Natural killer cell (primary cell): ENCODE measurements at regions not wholly inside any gene's neighbourhood (a gene's known extent, or its start where the extent isn't known, plus 50 kb on each side); places are given as distances from the start of the nearest gene placed in this dataset.

Experiments used
- ATAC-seq, 3 donors: fragments of 150-1000 bp in 2 of 3; fragments of 200-7000 bp in 1 of 3; cut with Tn5 transposase; 1 replicate in 1 of 3; 2 replicates in 2 of 3; pipeline ENCODE4 v1.10.0; 2021; ENCODE audit warnings: mild to moderate bottlenecking in 2 of 3, moderate library complexity in 2 of 3
- DNase-seq, 2 donors: peaks; one replicate each; pipeline versions ENCODE4 v3.0.0 to v3.0.0-alpha.2; 2013 to 2021; ENCODE audit warnings: mixed read lengths in 1 of 2
- H3K27ac ChIP-seq: one replicate; pipeline ENCODE4 v1.5.1; 2013; ENCODE audit warnings: mild to moderate bottlenecking, low read length
- H3K27me3 ChIP-seq: one replicate; pipeline ENCODE4 v1.6.1; 2013; ENCODE audit warnings: low read length; ENCODE audit not compliant: control insufficient read depth, insufficient read depth
- H3K36me3 ChIP-seq: one replicate; pipeline ENCODE4 v1.6.1; 2013; ENCODE audit warnings: low read length; ENCODE audit not compliant: control insufficient read depth, insufficient read depth
- H3K4me1 ChIP-seq: one replicate; pipeline ENCODE4 v1.6.1; 2013; ENCODE audit warnings: low read length; ENCODE audit not compliant: control insufficient read depth, insufficient read depth
- H3K4me3 ChIP-seq: one replicate; pipeline ENCODE4 v1.5.1; 2013; ENCODE audit warnings: low read length
- H3K9me3 ChIP-seq: one replicate; pipeline ENCODE4 v1.6.1; 2013; ENCODE audit warnings: low read length; ENCODE audit not compliant: control insufficient read depth, insufficient read depth
- H3K27ac Mint-ChIP-seq, 2 donors: one replicate each; pipeline ENCODE4 v1.8.0; 2022; ENCODE audit warnings: mild to moderate bottlenecking in 2 of 2, mixed read lengths in 2 of 2, moderate library complexity in 1 of 2
- H3K27me3 Mint-ChIP-seq, 2 donors: one replicate each; pipeline ENCODE4 v1.8.0; 2022; ENCODE audit warnings: low read depth in 2 of 2, mixed read lengths in 2 of 2
- H3K36me3 Mint-ChIP-seq: one replicate; pipeline ENCODE4 v1.8.0; 2022; ENCODE audit warnings: mixed read lengths
- H3K4me1 Mint-ChIP-seq, 2 donors: one replicate each; pipeline ENCODE4 v1.8.0; 2022; ENCODE audit warnings: mixed read lengths in 2 of 2
- H3K4me3 Mint-ChIP-seq: one replicate; pipeline ENCODE4 v1.8.0; 2022; ENCODE audit warnings: mild to moderate bottlenecking, moderate library complexity, mixed read lengths
- H3K9me3 Mint-ChIP-seq, 2 donors: one replicate each; pipeline ENCODE4 v1.8.0; 2022; ENCODE audit warnings: mixed read lengths in 2 of 2
- WGBS: methylation state at CpG from one replicate; pipeline ENCODE4 v1.1.7; 2013; ENCODE audit warnings: missing lambda C conversion rate; ENCODE audit not compliant: insufficient coverage; 5-methylcytosine and 5-hydroxymethylcytosine counted together
- intact Hi-C: fragments of 100-400 bp; cut with micrococcal nuclease; formaldehyde crosslinking; loops from one replicate; pipeline ENCODE4 v1.14.2; 2022
- TF ChIP-seq, protein P1 (sequence below): fragments of 200-600 bp; IDR thresholded peaks from one replicate; pipeline ENCODE4 v1.8.0; 2022; ENCODE audit warnings: antibody characterized with exemption

DNA sequence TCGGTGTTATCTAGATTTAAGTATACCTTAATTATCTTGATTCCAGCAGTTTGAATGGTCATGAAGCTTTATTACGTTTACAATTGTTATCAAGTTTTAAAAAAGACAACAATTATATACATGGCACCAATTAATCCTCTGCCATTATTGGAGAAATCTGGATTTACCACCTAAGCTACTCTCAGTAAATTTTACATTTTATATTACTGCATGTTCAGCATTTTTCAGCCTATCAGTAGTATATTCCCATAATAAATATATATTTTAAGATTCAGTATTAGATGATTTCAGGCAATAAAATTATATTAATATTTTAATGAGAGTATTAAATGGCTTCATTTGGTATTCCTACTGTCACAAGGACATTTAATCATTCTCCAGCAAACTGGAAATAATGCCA, 264.5 kb upstream of the PRDM9 start:
- ATAC-seq: no peak
- H3K4me3 Mint-ChIP-seq: no peak overlapping the region
- H3K4me3 ChIP-seq: no peak overlapping the region
- H3K4me1 ChIP-seq: no peaks in the 10 kb centered on the region
- peaks cover 15% of the 10 kb centered on the region for H3K36me3 Mint-ChIP-seq
- no peak overlapping the region for H3K27ac ChIP-seq
- H3K27me3 ChIP-seq: no peaks in the 10 kb centered on the region
- peaks cover 13 to 30% of the 10 kb centered on the region in 2 donors for H3K9me3 Mint-ChIP-seq
- no peak for DNase-seq
- H3K27ac Mint-ChIP-seq: no peak overlapping the region
- peaks cover 2% of the 10 kb centered on the region for H3K9me3 ChIP-seq
- H3K27me3 Mint-ChIP-seq: no peaks in the 10 kb centered on the region
- intact Hi-C loops: no loop called here
- WGBS: no CpG with 5 or more reads among the region's 2 CpGs
- TF ChIP-seq, protein P1, sequence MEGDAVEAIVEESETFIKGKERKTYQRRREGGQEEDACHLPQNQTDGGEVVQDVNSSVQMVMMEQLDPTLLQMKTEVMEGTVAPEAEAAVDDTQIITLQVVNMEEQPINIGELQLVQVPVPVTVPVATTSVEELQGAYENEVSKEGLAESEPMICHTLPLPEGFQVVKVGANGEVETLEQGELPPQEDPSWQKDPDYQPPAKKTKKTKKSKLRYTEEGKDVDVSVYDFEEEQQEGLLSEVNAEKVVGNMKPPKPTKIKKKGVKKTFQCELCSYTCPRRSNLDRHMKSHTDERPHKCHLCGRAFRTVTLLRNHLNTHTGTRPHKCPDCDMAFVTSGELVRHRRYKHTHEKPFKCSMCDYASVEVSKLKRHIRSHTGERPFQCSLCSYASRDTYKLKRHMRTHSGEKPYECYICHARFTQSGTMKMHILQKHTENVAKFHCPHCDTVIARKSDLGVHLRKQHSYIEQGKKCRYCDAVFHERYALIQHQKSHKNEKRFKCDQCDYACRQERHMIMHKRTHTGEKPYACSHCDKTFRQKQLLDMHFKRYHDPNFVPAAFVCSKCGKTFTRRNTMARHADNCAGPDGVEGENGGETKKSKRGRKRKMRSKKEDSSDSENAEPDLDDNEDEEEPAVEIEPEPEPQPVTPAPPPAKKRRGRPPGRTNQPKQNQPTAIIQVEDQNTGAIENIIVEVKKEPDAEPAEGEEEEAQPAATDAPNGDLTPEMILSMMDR: no peak
- no peaks in the 10 kb centered on the region for H3K36me3 ChIP-seq
- no peaks in the 10 kb centered on the region for H3K4me1 Mint-ChIP-seq

DNA sequence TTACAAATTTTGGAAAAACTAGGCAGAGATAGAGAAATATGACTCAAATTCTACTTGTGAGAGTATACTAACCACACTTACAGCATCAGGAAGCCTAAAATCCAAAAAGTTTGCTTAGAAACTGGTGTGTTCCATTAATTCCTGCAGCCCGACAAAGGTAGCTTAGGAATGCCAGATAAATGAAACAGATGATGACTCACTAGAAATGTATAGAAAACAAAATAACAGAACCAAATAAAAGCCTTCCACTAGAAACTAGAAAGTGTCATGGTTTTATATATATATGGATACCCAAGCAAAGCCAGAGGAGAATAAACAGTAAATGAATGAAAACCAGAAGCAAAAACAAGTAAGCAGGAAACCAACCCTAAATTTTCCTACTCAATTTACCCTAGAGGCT, 272.2 kb upstream of the PRDM9 start:
- Histone ChIP-seq H3K27me3 (no peaks in the 10 kb centered on the region), H3K27ac (no peak overlapping the region), H3K4me3 (no peak overlapping the region), H3K9me3 (peaks cover 10% of the 10 kb centered on the region), H3K36me3 (no peaks in the 10 kb centered on the region), H3K4me1 (no peaks in the 10 kb centered on the region)
- no peak for DNase-seq
- TF ChIP-seq, protein P1: no peak
- ATAC-seq: no peak
- peaks cover 15 to 19% of the 10 kb centered on the region in 2 donors for H3K9me3 Mint-ChIP-seq
- no CpG with 5 or more reads among the region's 1 CpG for WGBS
- H3K27ac Mint-ChIP-seq: no peak overlapping the region
- no peaks in the 10 kb centered on the region for H3K27me3 Mint-ChIP-seq
- H3K4me1 Mint-ChIP-seq: no peaks in the 10 kb centered on the region
- peaks cover 8% of the 10 kb centered on the region for H3K36me3 Mint-ChIP-seq
- intact Hi-C loops: no loop called here
- no peak overlapping the region for H3K4me3 Mint-ChIP-seq

DNA sequence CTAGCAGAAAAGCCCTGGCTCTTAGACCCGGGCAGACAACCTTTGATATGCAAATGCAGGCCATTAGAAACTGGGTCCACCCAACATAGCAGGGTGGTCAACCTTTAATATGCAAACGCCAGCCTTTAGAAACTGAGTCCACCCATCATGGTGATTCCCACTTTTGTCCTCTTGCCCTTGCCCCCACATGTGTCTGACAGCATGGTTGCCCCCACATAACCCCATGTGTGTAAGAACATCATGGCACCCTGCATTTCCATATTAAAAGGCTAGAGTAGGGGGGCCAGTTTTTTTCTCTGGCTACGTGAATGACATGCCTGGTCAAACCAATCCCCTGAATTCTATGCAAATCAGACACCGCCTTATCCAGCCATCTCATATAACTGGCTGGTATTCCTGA, 273.2 kb upstream of the PRDM9 start:
- Mint-ChIP-seq H3K4me1 (no peaks in the 10 kb centered on the region), H3K27me3 (no peaks in the 10 kb centered on the region), H3K36me3 (peaks cover 7% of the 10 kb centered on the region), H3K4me3 (no peak overlapping the region), H3K27ac (no peak overlapping the region), H3K9me3 (peaks cover 15 to 16% of the 10 kb centered on the region in 2 donors)
- intact Hi-C loops: no loop called here
- TF ChIP-seq, protein P1: no peak
- Histone ChIP-seq H3K4me1 (no peaks in the 10 kb centered on the region), H3K27me3 (no peaks in the 10 kb centered on the region), H3K36me3 (no peaks in the 10 kb centered on the region), H3K4me3 (no peak overlapping the region), H3K27ac (no peak overlapping the region), H3K9me3 (peaks cover 10% of the 10 kb centered on the region)
- WGBS: 75% methylated on average over 4 of the region's 4 CpGs
- no peak for ATAC-seq
- DNase-seq: no peak

DNA sequence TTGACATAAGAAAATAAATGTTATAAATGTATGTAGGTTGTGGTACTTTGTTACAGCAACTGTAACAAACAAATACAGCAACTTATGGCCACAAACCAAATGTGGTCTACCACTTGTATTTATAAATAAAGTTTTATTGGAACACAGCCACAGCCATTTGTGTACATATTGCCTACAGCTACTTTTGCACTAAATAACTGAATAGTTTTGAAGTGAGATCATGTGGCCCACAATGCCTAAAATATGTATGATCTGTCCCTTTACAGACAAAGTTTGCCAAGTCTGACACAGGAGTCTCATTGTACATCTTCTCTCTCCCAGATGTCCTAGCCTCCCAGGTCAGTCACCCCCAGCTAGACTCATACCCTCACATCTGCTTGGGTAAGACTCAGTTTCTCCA, 283.6 kb upstream of the PRDM9 start:
- Histone ChIP-seq H3K36me3 (no peaks in the 10 kb centered on the region), H3K4me3 (no peak overlapping the region), H3K9me3 (no peaks in the 10 kb centered on the region), H3K27ac (no peak overlapping the region), H3K27me3 (no peaks in the 10 kb centered on the region), H3K4me1 (no peaks in the 10 kb centered on the region)
- TF ChIP-seq, protein P1: no peak
- no peaks in the 10 kb centered on the region for H3K4me1 Mint-ChIP-seq
- DNase-seq (no peak), ATAC-seq (no peak)
- no peak overlapping the region for H3K4me3 Mint-ChIP-seq
- peaks cover 12 to 23% of the 10 kb centered on the region in 2 donors for H3K9me3 Mint-ChIP-seq
- H3K36me3 Mint-ChIP-seq: peaks cover 7% of the 10 kb centered on the region
- intact Hi-C loops: no loop called here
- H3K27me3 Mint-ChIP-seq: no peaks in the 10 kb centered on the region
- H3K27ac Mint-ChIP-seq: no peak overlapping the region
